GM23338 (cell line): ENCODE measurements at regions not wholly inside any gene's neighbourhood (a gene's known extent, or its start where the extent isn't known, plus 50 kb on each side); places are given as distances from the start of the nearest gene placed in this dataset.

Experiments
- ATAC-seq: fragments of 200-7000 bp; cut with Tn5 transposase; 3 replicates; pipeline ENCODE4 v1.9.1; 2020
- DNase-seq: peaks from one replicate; pipeline ENCODE4 v3.0.0-alpha.2; 2015; ENCODE audit warnings: low spot score
- H2AFZ ChIP-seq: fragments of 200-600 bp; sonication (generic); 2 replicates; pipeline ENCODE4 v1.8.0; 2016; ENCODE audit warnings: antibody characterized with exemption, mild to moderate bottlenecking, moderate library complexity
- H3F3A ChIP-seq: fragments of 200-600 bp; sonication (generic); replicated peaks from 2 replicates; pipeline ENCODE4 v1.8.0; 2017; ENCODE audit warnings: antibody characterized with exemption, mixed run types, low read depth
- H3K27ac ChIP-seq: fragments of 200-600 bp; sonication (generic); 2 replicates; pipeline ENCODE4 v1.6.1; 2016; ENCODE audit warnings: low read depth
- H3K27me3 ChIP-seq: fragments of 200-600 bp; sonication (generic); 2 replicates; pipeline ENCODE4 v1.8.0; 2016; ENCODE audit warnings: mild to moderate bottlenecking, mixed run types, moderate library complexity; ENCODE audit not compliant: insufficient read depth
- H3K36me3 ChIP-seq: fragments of 200-600 bp; sonication (generic); 2 replicates; pipeline ENCODE4 v1.8.0; 2016; ENCODE audit warnings: mild to moderate bottlenecking; ENCODE audit not compliant: insufficient read depth
- H3K4me1 ChIP-seq: fragments of 200-600 bp; sonication (generic); 2 replicates; pipeline ENCODE4 v1.8.0; 2016; ENCODE audit warnings: mild to moderate bottlenecking, moderate library complexity; ENCODE audit not compliant: insufficient read depth
- H3K4me2 ChIP-seq: fragments of 200-600 bp; sonication (generic); 2 replicates; pipeline ENCODE4 v1.7.1; 2017; ENCODE audit warnings: mixed run types
- H3K4me3 ChIP-seq: fragments of 200-600 bp; sonication (generic); 2 replicates; pipeline ENCODE4 v1.6.1; 2016; ENCODE audit warnings: mixed run types
- H3K79me2 ChIP-seq: fragments of 200-600 bp; sonication (generic); replicated peaks from 2 replicates; pipeline ENCODE4 v1.8.0; 2017; ENCODE audit warnings: mild to moderate bottlenecking; ENCODE audit not compliant: insufficient read depth
- H3K9me2 ChIP-seq: fragments of 200-600 bp; sonication (generic); 2 replicates; pipeline ENCODE4 v1.8.0; 2017; ENCODE audit not compliant: insufficient read depth
- H4K20me1 ChIP-seq: fragments of 200-600 bp; sonication (generic); replicated peaks from 2 replicates; pipeline ENCODE4 v1.8.0; 2017; ENCODE audit warnings: mild to moderate bottlenecking; ENCODE audit not compliant: insufficient read depth
- H3K27ac Mint-ChIP-seq: 2 replicates; pipeline ENCODE4 v1.8.0; 2020; ENCODE audit warnings: inconsistent platforms, mild to moderate bottlenecking, moderate library complexity, mixed read lengths
- H3K27me3 Mint-ChIP-seq: 3 replicates; pipeline ENCODE4 v1.8.0; 2022; ENCODE audit warnings: low read depth, mild to moderate bottlenecking, moderate library complexity, mixed read lengths, inconsistent platforms; ENCODE audit not compliant: insufficient read depth, poor library complexity
- H3K36me3 Mint-ChIP-seq: 3 replicates; pipeline ENCODE4 v1.8.0; 2021; ENCODE audit warnings: low read depth, mild to moderate bottlenecking, inconsistent platforms, moderate library complexity, mixed read lengths
- H3K4me1 Mint-ChIP-seq: 3 replicates; pipeline ENCODE4 v1.8.0; 2020; ENCODE audit warnings: mild to moderate bottlenecking, inconsistent platforms, mixed read lengths
- H3K4me3 Mint-ChIP-seq: 3 replicates; pipeline ENCODE4 v1.8.0; 2021; ENCODE audit warnings: moderate library complexity, mild to moderate bottlenecking, inconsistent platforms, mixed read lengths
- H3K9me3 Mint-ChIP-seq: 3 replicates; pipeline ENCODE4 v1.8.0; 2020; ENCODE audit warnings: moderate library complexity, mild to moderate bottlenecking, inconsistent platforms, mixed read lengths
- CREB1 ChIP-seq: fragments of 250-450 bp; sonication (Bioruptor Pico); IDR thresholded peaks from 2 replicates; pipeline ENCODE4 v1.5.0; 2020; ENCODE audit warnings: low read depth, mild to moderate bottlenecking, moderate library complexity
- EZH2 ChIP-seq: fragments of 200-600 bp; sonication (generic); IDR thresholded peaks from one replicate; pipeline ENCODE4 v1.8.0; 2017; ENCODE audit warnings: antibody characterized with exemption, mild to moderate bottlenecking, low read depth; ENCODE audit not compliant: unreplicated experiment
- EZH2phosphoT487 ChIP-seq: fragments of 200-600 bp; sonication (generic); IDR thresholded peaks from one replicate; pipeline ENCODE4 v1.8.1; 2018; ENCODE audit warnings: antibody characterized with exemption; ENCODE audit not compliant: unreplicated experiment
- JUNB ChIP-seq: IDR thresholded peaks from one replicate; pipeline ENCODE4 v1.6.1; 2016; ENCODE audit warnings: antibody characterized with exemption; ENCODE audit not compliant: unreplicated experiment
- NANOG ChIP-seq: IDR thresholded peaks from 2 replicates; pipeline ENCODE4 v1.6.1; 2016; ENCODE audit warnings: antibody characterized with exemption, borderline replicate concordance
- POLR2AphosphoS5 ChIP-seq: IDR thresholded peaks from 2 replicates; pipeline ENCODE4 v1.6.1; 2016; ENCODE audit warnings: antibody characterized with exemption, low read depth
- STAT1 ChIP-seq: IDR thresholded peaks from one replicate; pipeline ENCODE4 v1.6.1; 2016; ENCODE audit warnings: antibody characterized with exemption; ENCODE audit not compliant: unreplicated experiment
- ZNF114 ChIP-seq: fragments of 250-450 bp; sonication (Bioruptor Pico); IDR thresholded peaks from 2 replicates; pipeline ENCODE4 v1.5.0; 2020; ENCODE audit warnings: mild to moderate bottlenecking, moderate library complexity
- ZNF331 ChIP-seq: fragments of 250-450 bp; sonication (Bioruptor Pico); IDR thresholded peaks from 2 replicates; pipeline ENCODE4 v1.5.0; 2020; ENCODE audit warnings: low read depth, mild to moderate bottlenecking, moderate library complexity
- ZNF462 ChIP-seq: fragments of 250-450 bp; sonication (Bioruptor Pico); IDR thresholded peaks from 2 replicates; pipeline ENCODE4 v1.5.0; 2020; ENCODE audit warnings: mild to moderate bottlenecking, moderate library complexity
- TF ChIP-seq, protein P1 (sequence below): IDR thresholded peaks from one replicate; pipeline ENCODE4 v1.6.1; 2018; ENCODE audit warnings: antibody characterized with exemption; ENCODE audit not compliant: unreplicated experiment
- TF ChIP-seq, protein P2 (sequence below), 2 experiments: fragments of 200-600 bp in 1 of 2; sonication (generic) in 1 of 2; conservative IDR thresholded peaks; 2 replicates each; pipeline versions ENCODE4 v1.5.1 to v1.6.1; 2016 to 2017; ENCODE audit warnings: antibody characterized with exemption in 2 of 2, low read depth in 2 of 2, mild to moderate bottlenecking in 2 of 2, moderate library complexity in 1 of 2
- TF ChIP-seq, protein P3 (sequence below): IDR thresholded peaks from 2 replicates; pipeline ENCODE4 v1.6.1; 2016; ENCODE audit warnings: antibody characterized with exemption

DNA sequence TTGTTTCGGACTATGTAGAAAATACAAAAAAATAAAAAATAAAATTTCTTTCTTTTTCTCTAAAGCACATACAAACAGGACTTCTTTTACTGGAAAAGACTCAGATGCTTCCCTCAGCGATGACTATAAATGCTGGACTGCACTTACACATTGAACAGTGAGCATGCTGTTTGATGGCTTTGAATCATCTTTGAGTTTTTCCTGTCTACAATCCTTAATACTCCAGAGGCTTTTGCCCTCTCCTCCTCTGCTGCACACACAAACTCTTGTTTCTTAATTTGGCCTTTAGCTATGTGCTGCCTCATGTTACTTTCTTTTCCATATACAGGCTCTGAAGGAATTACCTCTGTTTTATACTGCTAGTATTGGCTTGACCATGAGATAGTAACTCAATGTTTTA lies 575.1 kb downstream of the EPHA3 start:
- no peak overlapping the region for H3K27ac Mint-ChIP-seq
- no peaks in the 10 kb centered on the region for H3K79me2 ChIP-seq
- TF ChIP-seq EZH2 (no peak), CREB1 (CRISPR knock-in tag) (no peak), EZH2phosphoT487 (no peak), ZNF462 (CRISPR knock-in tag) (no peak), POLR2AphosphoS5 (no peak), NANOG (no peak), ZNF331 (CRISPR knock-in tag) (no peak), ZNF114 (CRISPR knock-in tag) (no peak), JUNB (no peak), STAT1 (no peak)
- TF ChIP-seq, protein P1, sequence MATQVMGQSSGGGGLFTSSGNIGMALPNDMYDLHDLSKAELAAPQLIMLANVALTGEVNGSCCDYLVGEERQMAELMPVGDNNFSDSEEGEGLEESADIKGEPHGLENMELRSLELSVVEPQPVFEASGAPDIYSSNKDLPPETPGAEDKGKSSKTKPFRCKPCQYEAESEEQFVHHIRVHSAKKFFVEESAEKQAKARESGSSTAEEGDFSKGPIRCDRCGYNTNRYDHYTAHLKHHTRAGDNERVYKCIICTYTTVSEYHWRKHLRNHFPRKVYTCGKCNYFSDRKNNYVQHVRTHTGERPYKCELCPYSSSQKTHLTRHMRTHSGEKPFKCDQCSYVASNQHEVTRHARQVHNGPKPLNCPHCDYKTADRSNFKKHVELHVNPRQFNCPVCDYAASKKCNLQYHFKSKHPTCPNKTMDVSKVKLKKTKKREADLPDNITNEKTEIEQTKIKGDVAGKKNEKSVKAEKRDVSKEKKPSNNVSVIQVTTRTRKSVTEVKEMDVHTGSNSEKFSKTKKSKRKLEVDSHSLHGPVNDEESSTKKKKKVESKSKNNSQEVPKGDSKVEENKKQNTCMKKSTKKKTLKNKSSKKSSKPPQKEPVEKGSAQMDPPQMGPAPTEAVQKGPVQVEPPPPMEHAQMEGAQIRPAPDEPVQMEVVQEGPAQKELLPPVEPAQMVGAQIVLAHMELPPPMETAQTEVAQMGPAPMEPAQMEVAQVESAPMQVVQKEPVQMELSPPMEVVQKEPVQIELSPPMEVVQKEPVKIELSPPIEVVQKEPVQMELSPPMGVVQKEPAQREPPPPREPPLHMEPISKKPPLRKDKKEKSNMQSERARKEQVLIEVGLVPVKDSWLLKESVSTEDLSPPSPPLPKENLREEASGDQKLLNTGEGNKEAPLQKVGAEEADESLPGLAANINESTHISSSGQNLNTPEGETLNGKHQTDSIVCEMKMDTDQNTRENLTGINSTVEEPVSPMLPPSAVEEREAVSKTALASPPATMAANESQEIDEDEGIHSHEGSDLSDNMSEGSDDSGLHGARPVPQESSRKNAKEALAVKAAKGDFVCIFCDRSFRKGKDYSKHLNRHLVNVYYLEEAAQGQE = no peak
- TF ChIP-seq, protein P2, sequence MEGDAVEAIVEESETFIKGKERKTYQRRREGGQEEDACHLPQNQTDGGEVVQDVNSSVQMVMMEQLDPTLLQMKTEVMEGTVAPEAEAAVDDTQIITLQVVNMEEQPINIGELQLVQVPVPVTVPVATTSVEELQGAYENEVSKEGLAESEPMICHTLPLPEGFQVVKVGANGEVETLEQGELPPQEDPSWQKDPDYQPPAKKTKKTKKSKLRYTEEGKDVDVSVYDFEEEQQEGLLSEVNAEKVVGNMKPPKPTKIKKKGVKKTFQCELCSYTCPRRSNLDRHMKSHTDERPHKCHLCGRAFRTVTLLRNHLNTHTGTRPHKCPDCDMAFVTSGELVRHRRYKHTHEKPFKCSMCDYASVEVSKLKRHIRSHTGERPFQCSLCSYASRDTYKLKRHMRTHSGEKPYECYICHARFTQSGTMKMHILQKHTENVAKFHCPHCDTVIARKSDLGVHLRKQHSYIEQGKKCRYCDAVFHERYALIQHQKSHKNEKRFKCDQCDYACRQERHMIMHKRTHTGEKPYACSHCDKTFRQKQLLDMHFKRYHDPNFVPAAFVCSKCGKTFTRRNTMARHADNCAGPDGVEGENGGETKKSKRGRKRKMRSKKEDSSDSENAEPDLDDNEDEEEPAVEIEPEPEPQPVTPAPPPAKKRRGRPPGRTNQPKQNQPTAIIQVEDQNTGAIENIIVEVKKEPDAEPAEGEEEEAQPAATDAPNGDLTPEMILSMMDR (conservative IDR thresholded peaks at IDR 0.05; ENCODE audit: low read depth in 2 of 2) = no peak
- TF ChIP-seq, protein P3, sequence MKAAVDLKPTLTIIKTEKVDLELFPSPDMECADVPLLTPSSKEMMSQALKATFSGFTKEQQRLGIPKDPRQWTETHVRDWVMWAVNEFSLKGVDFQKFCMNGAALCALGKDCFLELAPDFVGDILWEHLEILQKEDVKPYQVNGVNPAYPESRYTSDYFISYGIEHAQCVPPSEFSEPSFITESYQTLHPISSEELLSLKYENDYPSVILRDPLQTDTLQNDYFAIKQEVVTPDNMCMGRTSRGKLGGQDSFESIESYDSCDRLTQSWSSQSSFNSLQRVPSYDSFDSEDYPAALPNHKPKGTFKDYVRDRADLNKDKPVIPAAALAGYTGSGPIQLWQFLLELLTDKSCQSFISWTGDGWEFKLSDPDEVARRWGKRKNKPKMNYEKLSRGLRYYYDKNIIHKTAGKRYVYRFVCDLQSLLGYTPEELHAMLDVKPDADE = no peak
- H3K4me3 ChIP-seq = no peak overlapping the region
- H3K9me3 Mint-ChIP-seq = no peaks in the 10 kb centered on the region
- ATAC-seq = no peak
- H3K36me3 Mint-ChIP-seq = no peaks in the 10 kb centered on the region
- no peak overlapping the region for H3K4me2 ChIP-seq
- H3K36me3 ChIP-seq = no peaks in the 10 kb centered on the region
- H3K27me3 Mint-ChIP-seq = no peaks in the 10 kb centered on the region
- H2AFZ ChIP-seq = no peak overlapping the region; the same call in 1 of the 2 replicates
- H3K9me2 ChIP-seq = no peaks in the 10 kb centered on the region
- H3K27ac ChIP-seq = no peak overlapping the region
- peaks cover 2% of the 10 kb centered on the region; the same call in 1 of the 3 replicates for H3K4me1 Mint-ChIP-seq
- no peak overlapping the region for H3K4me3 Mint-ChIP-seq
- no peaks in the 10 kb centered on the region for H4K20me1 ChIP-seq
- H3K27me3 ChIP-seq = no peaks in the 10 kb centered on the region
- DNase-seq = no peak
- no peaks in the 10 kb centered on the region for H3F3A ChIP-seq
- no peaks in the 10 kb centered on the region for H3K4me1 ChIP-seq
